ENCODE measurements at regions not wholly inside any gene's neighbourhood (a gene's known extent, or its start where the extent isn't known, plus 50 kb on each side); places are given as distances from the start of the nearest gene placed in this dataset.

GRCh38 chr14:56036353-56036752, 81.9 kb upstream of the PELI2 start:
- no peaks in the 10 kb centered on the region for H3K27me3 ChIP-seq (ENCODE audit: insufficient read depth, insufficient read length)
- no peak overlapping the region for H3K4me3 ChIP-seq (ENCODE audit: insufficient read length, low read depth)
- H3K9me3 ChIP-seq (ENCODE audit: insufficient read depth, low read length) = no peaks in the 10 kb centered on the region
- H3K9ac ChIP-seq (ENCODE audit: insufficient read length, low read depth) = no peak overlapping the region
- no peaks in the 10 kb centered on the region for H3K36me3 ChIP-seq (ENCODE audit: insufficient read depth, insufficient read length, low read length)
- DNase-seq (ENCODE audit: low read depth, low spot score) = no peak
- TF ChIP-seq YY1 (IDR thresholded peaks at IDR 0.05; ENCODE audit: insufficient read depth, insufficient read length) = no peak
- no peak for TF ChIP-seq ZNF274 (IDR thresholded peaks at IDR 0.05; ENCODE audit: low read depth, low read length)
- TF ChIP-seq SUZ12 (IDR thresholded peaks at IDR 0.05; ENCODE audit: extremely low read depth, insufficient read depth, insufficient read length) = no peak
- no peaks in the 10 kb centered on the region for H3K4me1 ChIP-seq (ENCODE audit: insufficient read depth, insufficient read length)

DNA sequence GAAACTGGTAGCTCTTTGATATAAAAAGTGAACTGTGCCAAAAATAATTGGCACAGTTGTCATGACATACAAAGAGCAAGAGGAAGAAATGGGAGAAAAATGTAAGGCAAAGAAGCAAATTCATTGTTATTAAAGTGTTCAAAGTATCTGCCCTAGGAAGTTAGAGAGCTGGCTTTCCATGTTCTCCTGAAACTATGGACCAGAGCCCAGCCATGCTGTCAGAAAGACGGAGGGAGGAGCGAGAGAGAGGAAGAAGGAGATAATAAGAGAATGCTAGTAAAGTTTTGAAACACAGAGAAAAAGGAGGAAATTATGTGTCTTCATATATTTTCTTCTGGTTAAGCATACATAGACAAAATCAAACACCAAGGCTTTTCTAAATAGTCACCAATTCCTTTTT, 78.1 kb upstream of the PELI2 start:
- Histone ChIP-seq H3K9ac (ENCODE audit: insufficient read length, low read depth) (no peak overlapping the region), H3K4me3 (ENCODE audit: insufficient read length, low read depth) (no peak overlapping the region), H3K9me3 (ENCODE audit: insufficient read depth, low read length) (no peaks in the 10 kb centered on the region), H3K36me3 (ENCODE audit: insufficient read depth, insufficient read length, low read length) (no peaks in the 10 kb centered on the region), H3K27me3 (ENCODE audit: insufficient read depth, insufficient read length) (no peaks in the 10 kb centered on the region), H3K4me1 (ENCODE audit: insufficient read depth, insufficient read length) (no peaks in the 10 kb centered on the region)
- no peak for TF ChIP-seq SUZ12 (IDR thresholded peaks at IDR 0.05; ENCODE audit: extremely low read depth, insufficient read depth, insufficient read length)
- DNase-seq (ENCODE audit: low read depth, low spot score) = no peak

DNA sequence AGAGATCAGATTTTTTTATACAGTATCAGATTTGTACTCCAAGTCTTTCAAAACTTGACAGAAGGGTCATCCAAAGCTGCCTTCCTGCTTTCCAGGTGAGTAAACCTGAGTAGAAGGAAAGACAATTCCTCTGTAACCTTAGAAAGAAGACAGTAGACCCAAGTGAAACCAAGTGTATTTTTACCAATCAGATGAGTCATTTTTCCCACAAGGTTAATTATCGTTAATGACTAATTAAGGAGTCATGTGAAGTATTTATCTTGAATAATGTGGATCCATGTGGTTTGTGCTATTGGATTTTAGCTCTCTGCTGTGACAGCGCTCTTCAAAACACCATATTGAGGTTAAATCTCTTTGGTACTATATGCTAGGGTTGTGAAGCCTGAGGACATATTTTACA, 74.0 kb upstream of the PELI2 start:
- Histone ChIP-seq H3K9ac (ENCODE audit: insufficient read length, low read depth) (no peak overlapping the region), H3K36me3 (ENCODE audit: insufficient read depth, insufficient read length, low read length) (no peaks in the 10 kb centered on the region), H3K9me3 (ENCODE audit: insufficient read depth, low read length) (no peaks in the 10 kb centered on the region), H3K4me1 (ENCODE audit: insufficient read depth, insufficient read length) (no peaks in the 10 kb centered on the region), H3K4me3 (ENCODE audit: insufficient read length, low read depth) (no peak overlapping the region), H3K27me3 (ENCODE audit: insufficient read depth, insufficient read length) (no peaks in the 10 kb centered on the region)
- no peak for DNase-seq (ENCODE audit: low read depth, low spot score)
- no peak for TF ChIP-seq SUZ12 (IDR thresholded peaks at IDR 0.05; ENCODE audit: extremely low read depth, insufficient read depth, insufficient read length)
- TF ChIP-seq YY1 (IDR thresholded peaks at IDR 0.05; ENCODE audit: insufficient read depth, insufficient read length) = no peak
- TF ChIP-seq ZNF274 (IDR thresholded peaks at IDR 0.05; ENCODE audit: low read depth, low read length) = no peak

DNA sequence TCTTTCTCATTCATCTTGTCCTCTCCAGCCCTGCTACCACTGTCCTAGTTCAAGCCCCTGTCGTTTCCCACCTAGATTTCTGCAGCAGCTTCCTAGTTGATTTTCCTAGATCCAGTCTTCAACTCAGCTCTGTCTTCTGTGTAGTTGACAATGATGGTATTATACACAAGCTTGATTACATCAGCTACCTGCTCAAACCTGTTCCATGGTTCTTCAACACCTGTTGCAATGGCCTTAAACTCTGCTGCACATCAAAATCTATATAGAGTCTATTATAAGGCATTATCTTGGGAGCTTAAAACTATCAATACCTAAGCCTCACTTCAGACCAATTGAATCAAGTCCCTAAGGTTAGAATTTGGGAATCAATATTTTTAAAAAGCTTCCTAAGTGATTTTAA, 71.7 kb upstream of the PELI2 start:
- DNase-seq (ENCODE audit: low read depth, low spot score) = no peak

GRCh38 chr14:56046996-56047395, 71.2 kb upstream of the PELI2 start:
- DNase-seq (ENCODE audit: low read depth, low spot score) = no peak
- Histone ChIP-seq H3K9me3 (ENCODE audit: insufficient read depth, low read length) (no peaks in the 10 kb centered on the region), H3K4me3 (ENCODE audit: insufficient read length, low read depth) (no peak overlapping the region), H3K27me3 (ENCODE audit: insufficient read depth, insufficient read length) (no peaks in the 10 kb centered on the region), H3K4me1 (ENCODE audit: insufficient read depth, insufficient read length) (no peaks in the 10 kb centered on the region), H3K36me3 (ENCODE audit: insufficient read depth, insufficient read length, low read length) (no peaks in the 10 kb centered on the region), H3K9ac (ENCODE audit: insufficient read length, low read depth) (no peak overlapping the region)
- TF ChIP-seq ZNF274 (IDR thresholded peaks at IDR 0.05; ENCODE audit: low read depth, low read length) (no peak), YY1 (IDR thresholded peaks at IDR 0.05; ENCODE audit: insufficient read depth, insufficient read length) (no peak), SUZ12 (IDR thresholded peaks at IDR 0.05; ENCODE audit: extremely low read depth, insufficient read depth, insufficient read length) (no peak)

More for the DNA sequence above, 71.7 kb upstream of the PELI2 start:
- Histone ChIP-seq H3K9ac (ENCODE audit: insufficient read length, low read depth) (no peak overlapping the region), H3K27me3 (ENCODE audit: insufficient read depth, insufficient read length) (no peaks in the 10 kb centered on the region), H3K4me3 (ENCODE audit: insufficient read length, low read depth) (no peak overlapping the region), H3K9me3 (ENCODE audit: insufficient read depth, low read length) (no peaks in the 10 kb centered on the region), H3K36me3 (ENCODE audit: insufficient read depth, insufficient read length, low read length) (no peaks in the 10 kb centered on the region), H3K4me1 (ENCODE audit: insufficient read depth, insufficient read length) (no peaks in the 10 kb centered on the region)
- no peak for TF ChIP-seq SUZ12 (IDR thresholded peaks at IDR 0.05; ENCODE audit: extremely low read depth, insufficient read depth, insufficient read length)
- no peak for TF ChIP-seq ZNF274 (IDR thresholded peaks at IDR 0.05; ENCODE audit: low read depth, low read length)
- no peak for TF ChIP-seq YY1 (IDR thresholded peaks at IDR 0.05; ENCODE audit: insufficient read depth, insufficient read length)

DNA sequence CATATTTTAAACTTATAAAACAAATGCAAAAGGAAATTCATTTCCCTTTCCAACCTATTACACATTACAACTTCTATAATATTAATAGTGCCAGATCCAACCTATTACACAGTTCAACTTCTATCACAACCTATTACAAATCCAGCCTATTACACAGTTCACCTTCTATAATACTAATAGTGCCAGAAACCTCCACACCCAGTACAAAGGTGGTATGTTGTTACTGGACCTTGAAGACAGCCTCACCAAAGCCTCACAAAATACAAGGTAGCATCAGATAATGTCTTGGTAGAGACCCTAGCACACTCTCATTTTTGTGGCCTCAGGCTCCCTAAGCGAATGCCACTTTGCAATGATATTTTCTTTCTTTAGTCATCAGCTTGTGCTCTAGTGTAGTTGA, 68.7 kb upstream of the PELI2 start:
- Histone ChIP-seq H3K9me3 (ENCODE audit: insufficient read depth, low read length) (no peaks in the 10 kb centered on the region), H3K4me1 (ENCODE audit: insufficient read depth, insufficient read length) (no peaks in the 10 kb centered on the region), H3K27me3 (ENCODE audit: insufficient read depth, insufficient read length) (no peaks in the 10 kb centered on the region), H3K36me3 (ENCODE audit: insufficient read depth, insufficient read length, low read length) (no peaks in the 10 kb centered on the region), H3K4me3 (ENCODE audit: insufficient read length, low read depth) (no peak overlapping the region), H3K9ac (ENCODE audit: insufficient read length, low read depth) (no peak overlapping the region)
- TF ChIP-seq YY1 (IDR thresholded peaks at IDR 0.05; ENCODE audit: insufficient read depth, insufficient read length) (no peak), ZNF274 (IDR thresholded peaks at IDR 0.05; ENCODE audit: low read depth, low read length) (no peak), SUZ12 (IDR thresholded peaks at IDR 0.05; ENCODE audit: extremely low read depth, insufficient read depth, insufficient read length) (no peak)
- no peak for DNase-seq (ENCODE audit: low read depth, low spot score)

DNA sequence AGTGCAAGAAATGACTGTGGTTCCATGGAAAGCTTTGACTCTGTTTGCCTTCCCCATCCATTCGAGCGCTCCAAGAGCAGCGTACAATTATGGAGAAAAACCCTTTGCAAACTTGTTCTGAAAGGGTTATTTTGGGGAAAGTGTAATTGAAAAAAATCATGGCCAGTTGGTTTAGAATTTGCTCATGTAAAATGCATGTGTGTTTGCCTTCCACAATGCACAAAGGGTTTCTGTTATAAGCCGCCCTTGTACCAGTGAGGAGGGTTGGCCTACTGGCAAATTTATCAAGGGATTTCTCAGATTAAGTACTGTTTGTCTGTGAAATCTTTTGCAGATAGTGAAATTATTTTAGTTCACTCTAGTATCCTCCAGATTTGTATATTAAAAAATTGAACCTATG, 62.7 kb upstream of the PELI2 start:
- DNase-seq (ENCODE audit: low read depth, low spot score) = no peak
- no peak for TF ChIP-seq SUZ12 (IDR thresholded peaks at IDR 0.05; ENCODE audit: extremely low read depth, insufficient read depth, insufficient read length)
- no peak for TF ChIP-seq ZNF274 (IDR thresholded peaks at IDR 0.05; ENCODE audit: low read depth, low read length)
- TF ChIP-seq YY1 (IDR thresholded peaks at IDR 0.05; ENCODE audit: insufficient read depth, insufficient read length) = no peak
- no peak overlapping the region for H3K9ac ChIP-seq (ENCODE audit: insufficient read length, low read depth)

GRCh38 chr14:56056031-56056430, 62.2 kb upstream of the PELI2 start:
- Histone ChIP-seq H3K9me3 (ENCODE audit: insufficient read depth, low read length) (no peaks in the 10 kb centered on the region), H3K27me3 (ENCODE audit: insufficient read depth, insufficient read length) (no peaks in the 10 kb centered on the region), H3K36me3 (ENCODE audit: insufficient read depth, insufficient read length, low read length) (no peaks in the 10 kb centered on the region), H3K4me3 (ENCODE audit: insufficient read length, low read depth) (no peak overlapping the region), H3K4me1 (ENCODE audit: insufficient read depth, insufficient read length) (no peaks in the 10 kb centered on the region), H3K9ac (ENCODE audit: insufficient read length, low read depth) (no peak overlapping the region)
- TF ChIP-seq YY1 (IDR thresholded peaks at IDR 0.05; ENCODE audit: insufficient read depth, insufficient read length) = no peak
- no peak for TF ChIP-seq SUZ12 (IDR thresholded peaks at IDR 0.05; ENCODE audit: extremely low read depth, insufficient read depth, insufficient read length)
- no peak for DNase-seq (ENCODE audit: low read depth, low spot score)

More for the DNA sequence above, 62.7 kb upstream of the PELI2 start:
- H3K36me3 ChIP-seq (ENCODE audit: insufficient read depth, insufficient read length, low read length) = no peaks in the 10 kb centered on the region
- H3K4me3 ChIP-seq (ENCODE audit: insufficient read length, low read depth) = no peak overlapping the region
- H3K9me3 ChIP-seq (ENCODE audit: insufficient read depth, low read length) = no peaks in the 10 kb centered on the region
- H3K4me1 ChIP-seq (ENCODE audit: insufficient read depth, insufficient read length) = no peaks in the 10 kb centered on the region
- H3K27me3 ChIP-seq (ENCODE audit: insufficient read depth, insufficient read length) = no peaks in the 10 kb centered on the region
